Embryonic facial prominence (tissue), 1 donor: ENCODE measurements at regions not wholly inside any gene's neighbourhood (a gene's known extent, or its start where the extent isn't known, plus 50 kb on each side); places are given as distances from the start of the nearest gene placed in this dataset.
"Not testable (repeated sequence)": the region's sequence is repeated elsewhere in the genome, so short reads cannot be mapped to it uniquely, and the experiment has no call there.

Experiments used
- DNase-seq: peaks from one replicate; pipeline ENCODE4 v3.0.0-alpha.2; 2016; ENCODE audit errors: extremely low spot score

DNA sequence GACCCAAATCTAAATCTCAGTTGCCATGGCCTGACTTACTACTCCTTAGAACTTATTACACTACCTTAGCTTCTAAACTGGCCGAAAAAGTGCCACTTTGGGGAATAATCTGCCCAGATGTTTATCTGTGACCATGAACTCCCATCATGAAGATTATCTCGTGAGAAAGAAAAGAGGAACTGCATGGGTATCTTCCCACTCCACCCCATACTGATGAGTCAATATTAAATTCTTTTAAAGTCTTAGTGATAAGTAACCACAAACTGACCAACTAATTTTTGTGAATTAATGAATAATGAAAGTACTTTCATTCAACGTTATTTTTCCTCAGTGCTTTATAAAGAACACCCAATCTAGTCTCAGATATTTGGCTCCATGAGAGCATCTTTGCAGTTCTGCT lies 493.5 kb downstream of the EBF1 start:
- no peak for DNase-seq

DNA sequence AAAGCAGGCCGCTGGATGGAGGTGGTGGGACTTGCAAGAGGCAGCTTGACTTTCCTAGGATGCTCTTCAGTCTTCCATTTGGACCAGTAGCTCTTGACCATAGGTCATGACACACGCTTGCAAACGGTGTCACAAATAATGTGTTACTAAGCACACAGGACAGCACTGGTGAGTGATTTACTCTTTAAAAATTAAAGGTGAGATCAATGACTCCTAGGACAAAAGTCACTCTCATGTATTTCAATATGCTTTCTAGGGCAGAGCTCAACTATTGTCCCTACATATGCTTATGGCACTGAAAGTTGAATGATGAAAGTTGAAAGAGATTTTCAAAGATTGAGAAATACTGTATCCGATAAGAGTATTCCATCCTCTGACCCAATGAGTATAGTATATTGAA lies 496.7 kb downstream of the EBF1 start:
- no peak for DNase-seq

DNA sequence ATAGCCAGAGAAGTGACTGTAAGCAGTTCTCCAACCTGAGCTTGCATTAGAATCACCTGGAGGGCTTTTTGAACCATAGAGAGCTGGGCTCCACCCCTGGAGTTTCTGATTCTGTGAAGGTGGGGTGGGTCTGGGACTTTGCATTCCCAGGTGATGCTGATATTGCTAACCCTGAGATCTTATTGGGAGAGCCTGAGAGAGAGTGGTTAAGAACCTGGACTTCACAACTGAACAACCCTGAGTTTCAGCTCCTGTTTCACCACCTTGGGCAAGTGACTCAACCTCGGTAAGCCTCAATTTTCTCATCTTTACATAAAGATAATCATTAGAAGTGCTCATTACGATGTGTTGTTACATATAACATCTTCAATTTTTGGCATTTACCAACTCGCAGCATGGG lies 498.6 kb downstream of the EBF1 start:
- no peak for DNase-seq

DNA sequence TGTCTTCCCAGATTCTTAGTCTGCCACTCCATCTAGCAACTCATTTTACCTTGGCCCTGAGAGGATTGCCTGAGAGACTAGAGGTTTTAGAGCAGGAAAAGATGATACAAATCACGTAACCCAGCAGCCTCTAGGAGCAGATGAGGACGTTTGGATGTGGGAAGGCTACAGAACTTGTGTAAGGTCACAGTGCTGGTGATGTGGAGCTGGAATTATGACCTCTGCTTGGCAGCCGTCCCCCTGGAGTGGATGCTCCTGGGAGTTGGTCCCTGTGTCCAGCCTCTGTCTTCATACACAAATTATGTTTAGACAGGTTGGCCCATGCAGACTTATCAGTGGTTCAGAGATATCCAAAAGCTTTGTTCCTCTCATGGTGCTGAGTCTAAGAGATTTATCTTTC lies 499.0 kb downstream of the EBF1 start:
- DNase-seq, result no peak

DNA sequence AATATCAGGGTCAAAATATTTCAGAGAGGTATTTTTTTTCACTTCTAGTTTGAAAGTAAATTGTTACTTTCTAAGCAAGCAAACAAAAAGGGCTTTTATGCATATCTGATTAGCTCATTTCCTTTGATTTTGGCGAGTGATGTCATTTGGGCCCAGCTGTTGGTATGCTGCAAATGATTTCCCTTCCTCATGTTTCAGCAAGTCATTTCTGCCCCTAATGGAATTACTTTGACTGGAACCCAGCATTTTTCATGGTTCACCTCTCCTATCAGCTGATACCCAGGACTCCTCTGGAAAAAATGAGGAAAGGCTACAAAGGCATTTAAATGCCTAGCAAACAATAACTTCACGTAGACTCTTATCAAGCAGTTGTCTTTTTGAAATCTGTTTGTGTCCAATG lies 500.6 kb downstream of the EBF1 start:
- DNase-seq, result no peak

DNA sequence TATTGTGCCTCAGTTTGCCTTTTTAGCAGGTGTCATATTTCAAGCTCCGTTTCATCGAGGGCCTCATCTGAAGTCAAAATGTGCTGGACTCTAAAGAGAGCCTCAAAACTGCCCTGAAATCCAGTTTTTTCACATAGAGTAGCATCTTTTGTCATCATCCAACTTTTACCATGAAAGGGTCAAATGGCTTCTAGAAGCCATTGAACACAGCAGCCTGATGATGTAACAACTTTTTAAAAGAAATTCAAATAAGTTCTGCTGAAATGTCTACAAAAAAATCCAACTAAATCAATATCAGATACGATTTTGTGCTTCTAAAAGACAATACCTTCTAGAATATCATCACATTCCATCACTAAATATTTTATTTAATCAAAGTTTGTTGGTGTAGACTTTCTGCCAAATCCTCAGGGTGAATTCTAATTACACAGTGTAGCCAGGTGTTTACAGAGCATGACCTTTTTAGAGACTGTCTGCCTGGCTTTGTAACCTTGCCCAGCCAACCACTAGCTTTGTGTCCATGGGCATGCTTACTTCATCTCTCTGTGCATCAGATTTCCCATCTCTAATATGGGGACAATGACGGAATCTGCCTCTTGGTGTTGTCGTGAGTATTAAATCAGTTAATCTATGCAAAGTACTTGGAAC lies 505.0 kb downstream of the EBF1 start:
- no peak for DNase-seq

DNA sequence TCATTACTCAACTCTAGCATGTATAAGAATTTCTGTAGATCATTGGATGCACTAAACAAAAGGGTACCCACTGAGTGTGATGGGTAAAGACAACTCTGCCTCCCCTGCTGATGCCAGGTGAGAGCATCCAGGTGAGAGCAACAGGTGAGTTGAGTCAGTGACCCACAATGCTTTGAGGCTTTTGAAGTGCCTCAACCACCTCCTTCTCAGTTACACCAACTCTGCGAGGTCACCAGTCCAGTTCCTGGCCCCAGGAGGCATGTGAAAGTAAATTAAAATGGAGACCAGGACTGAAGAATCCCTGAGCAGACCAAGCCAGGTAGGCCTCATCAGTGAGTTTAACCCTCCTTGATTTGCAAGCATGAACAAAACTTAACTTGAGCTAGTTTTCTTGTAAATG lies 505.8 kb downstream of the EBF1 start:
- no peak for DNase-seq

DNA sequence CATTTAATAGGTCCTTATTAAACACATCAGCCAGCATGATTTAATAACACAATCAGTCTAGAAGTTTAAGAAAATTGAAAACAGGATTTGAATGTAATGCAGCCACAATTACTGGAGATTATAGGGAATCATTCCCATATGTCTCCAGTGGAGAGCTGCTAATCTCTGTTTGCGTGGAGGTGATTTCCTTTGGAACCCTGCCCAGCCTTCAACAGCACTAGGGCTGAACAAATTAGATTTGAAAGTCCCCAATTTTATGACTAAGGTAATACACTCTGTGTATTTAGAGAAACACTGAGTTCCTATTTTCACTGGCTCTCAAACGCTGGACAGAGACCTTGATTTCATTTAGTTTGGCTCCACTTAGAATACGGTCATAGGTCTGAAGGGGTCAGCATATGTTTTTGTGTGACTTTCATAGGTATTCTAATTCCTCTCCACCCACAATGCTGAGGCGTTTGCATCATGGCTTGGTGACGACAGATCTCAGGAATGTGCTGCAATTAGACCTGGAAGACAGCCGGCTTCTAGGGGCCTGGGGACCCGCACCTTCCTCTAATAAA lies 508.3 kb downstream of the EBF1 start:
- peak; percentile 55 for DNase-seq

DNA sequence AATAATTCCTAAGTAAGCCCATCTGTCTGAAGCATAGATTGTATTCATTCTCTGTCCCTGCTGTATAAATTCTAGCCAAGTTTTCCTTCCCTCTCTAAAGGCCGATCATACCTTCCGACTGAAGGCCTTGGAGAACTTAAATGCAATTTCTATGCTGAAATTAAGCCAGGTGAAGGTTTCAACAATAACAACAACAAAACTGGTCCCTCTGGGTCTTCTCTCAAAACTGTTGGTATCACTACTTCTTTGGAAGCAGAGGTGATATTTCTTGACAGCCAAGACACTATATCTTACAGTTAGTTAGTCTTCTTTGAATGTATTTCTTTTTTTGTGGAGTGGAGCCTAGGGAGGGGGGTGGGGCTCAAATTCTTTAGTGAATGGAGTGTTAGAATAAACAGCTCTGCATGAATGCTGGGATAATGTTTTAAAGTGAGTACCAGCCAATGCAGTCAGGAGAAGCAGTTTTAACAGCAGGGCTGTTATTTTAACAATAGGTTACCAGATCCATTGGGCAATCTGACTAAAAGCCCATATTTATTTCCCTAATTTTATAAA lies 508.9 kb downstream of the EBF1 start:
- no peak for DNase-seq

DNA sequence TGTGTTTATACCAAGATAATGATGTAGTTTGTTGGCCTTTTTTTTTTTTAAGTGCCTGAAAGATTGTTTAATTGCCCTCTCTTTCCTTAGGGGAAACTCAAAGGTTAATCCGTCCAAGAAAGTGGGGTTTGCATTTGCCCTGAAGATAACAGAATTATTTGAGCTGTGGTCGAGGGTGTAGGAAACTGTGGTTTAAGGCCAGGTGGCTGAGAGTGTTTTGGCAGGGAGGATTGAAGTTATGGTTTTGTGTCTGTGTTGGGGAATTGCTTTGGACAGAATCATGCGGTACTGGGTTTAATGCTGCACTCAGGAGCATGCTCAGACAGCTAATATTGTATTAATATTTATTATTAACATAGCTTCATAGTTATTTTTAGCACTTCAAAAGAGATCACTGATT lies 509.8 kb downstream of the EBF1 start:
- DNase-seq, result no peak

DNA sequence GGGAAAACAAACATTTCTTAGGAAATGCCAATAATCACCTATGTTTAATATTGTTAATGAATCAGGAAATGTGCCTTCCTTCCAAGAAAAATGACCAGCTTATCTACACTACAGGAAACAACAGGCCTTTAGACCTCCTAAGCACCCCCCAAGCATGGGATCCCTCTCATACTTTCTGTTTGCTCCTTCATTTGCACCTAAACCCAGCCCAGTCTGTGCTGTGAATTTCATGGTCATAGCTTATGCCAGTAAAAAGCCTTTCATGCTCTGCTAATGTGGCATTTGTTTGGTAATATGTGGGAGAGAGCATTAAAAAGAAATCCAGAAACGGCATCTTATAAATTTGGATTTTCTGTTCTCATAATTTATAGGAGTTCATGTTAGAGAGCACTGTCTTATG lies 511.1 kb downstream of the EBF1 start:
- DNase-seq, result no peak

DNA sequence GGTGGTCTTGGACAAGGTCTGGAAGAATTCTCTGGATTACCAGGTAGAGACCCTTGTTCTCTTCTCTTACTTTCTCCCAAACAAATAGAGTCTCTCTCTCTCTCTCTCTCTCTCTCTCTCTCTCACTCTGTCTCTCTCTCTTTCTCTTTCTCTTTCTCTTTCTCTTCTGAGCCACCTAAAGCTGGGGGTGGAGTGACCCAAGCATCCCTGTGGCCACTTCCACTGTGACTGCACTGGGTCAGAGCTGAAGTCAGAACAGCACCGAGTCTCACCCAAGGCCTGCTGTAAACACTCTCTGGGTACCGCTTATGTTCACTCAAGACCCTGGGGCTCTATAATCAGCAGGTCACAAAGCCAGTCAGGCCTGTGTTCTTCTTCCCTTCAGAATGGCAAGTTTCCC lies 513.7 kb downstream of the EBF1 start:
- DNase-seq, result no peak

DNA sequence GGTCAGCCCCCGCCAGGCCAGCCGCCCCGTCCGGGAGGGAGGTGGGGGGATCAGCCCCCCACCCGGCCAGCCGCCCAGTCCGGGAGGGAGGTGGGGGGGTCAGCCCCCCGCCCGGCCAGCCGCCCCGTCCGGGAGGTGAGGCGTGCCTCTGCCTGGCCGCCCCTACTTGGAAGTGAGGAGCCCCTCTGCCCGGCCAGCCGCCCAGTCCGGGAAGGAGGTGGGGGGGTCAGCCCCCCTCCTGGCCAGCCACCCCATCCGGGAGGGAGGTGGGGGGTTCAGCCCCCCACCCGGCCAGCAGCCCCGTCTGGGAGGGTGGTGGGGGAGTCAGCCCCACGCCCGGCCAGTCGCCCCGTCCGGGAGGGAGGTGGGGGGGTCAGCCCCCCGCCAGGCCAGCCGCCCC lies 517.0 kb downstream of the EBF1 start:
- not testable (repeated sequence) for DNase-seq

DNA sequence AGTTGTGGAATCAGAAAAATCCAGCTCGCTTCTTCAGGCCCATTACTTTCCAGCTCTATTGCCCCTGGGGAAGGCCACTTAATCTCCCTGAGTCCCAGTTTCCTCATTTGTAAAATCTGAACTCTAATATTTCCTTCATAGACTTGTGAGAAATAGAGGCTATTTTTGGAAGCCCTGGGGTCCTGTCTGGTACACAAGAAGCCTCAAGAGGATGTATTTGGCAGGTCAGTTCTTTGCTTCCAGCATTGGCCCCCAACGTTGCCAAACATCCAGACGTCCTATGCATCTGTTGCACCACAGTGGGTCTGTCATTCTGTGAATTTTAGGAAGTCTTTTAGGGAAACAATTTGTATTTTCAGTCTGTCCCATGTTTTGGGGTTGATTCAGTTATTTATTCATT lies 525.9 kb downstream of the EBF1 start:
- DNase-seq, result no peak

DNA sequence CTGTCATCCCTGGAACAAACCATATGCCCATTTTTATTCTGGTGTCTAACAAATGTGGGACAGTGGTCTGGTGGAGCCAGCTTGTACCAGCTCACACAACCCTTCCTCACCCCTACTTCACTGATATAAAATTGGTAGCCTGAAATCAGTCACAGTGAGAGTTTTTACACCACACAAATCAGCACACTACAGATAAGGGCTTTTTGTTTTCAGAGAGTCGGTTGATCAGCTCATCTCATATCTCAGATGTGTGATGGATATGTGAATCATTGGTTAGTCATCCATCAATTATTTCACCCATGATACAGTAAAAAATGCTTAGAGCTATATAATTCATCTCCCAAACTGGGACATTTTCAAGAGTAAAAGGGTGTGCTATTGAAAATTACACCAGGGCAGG lies 529.2 kb downstream of the EBF1 start:
- DNase-seq, result no peak

DNA sequence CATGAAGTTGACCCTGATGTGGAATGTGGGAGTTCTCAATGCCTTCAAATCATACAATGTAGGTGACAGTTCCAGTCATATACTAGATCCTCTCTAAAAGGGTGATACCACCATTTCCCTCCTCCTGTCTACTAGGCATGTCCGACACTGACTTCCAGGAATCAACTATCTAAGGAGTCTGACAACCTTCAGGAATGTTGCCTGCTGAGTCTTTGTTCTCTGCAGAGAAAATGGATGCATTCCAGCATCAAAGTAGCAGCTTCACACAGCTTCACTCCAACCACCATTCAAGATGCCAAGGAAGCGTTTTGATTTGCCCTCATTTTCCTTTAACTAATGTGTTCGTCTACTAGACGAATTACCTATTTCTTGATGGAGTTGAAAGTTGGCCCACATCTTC lies 530.2 kb downstream of the EBF1 start:
- DNase-seq, result no peak

DNA sequence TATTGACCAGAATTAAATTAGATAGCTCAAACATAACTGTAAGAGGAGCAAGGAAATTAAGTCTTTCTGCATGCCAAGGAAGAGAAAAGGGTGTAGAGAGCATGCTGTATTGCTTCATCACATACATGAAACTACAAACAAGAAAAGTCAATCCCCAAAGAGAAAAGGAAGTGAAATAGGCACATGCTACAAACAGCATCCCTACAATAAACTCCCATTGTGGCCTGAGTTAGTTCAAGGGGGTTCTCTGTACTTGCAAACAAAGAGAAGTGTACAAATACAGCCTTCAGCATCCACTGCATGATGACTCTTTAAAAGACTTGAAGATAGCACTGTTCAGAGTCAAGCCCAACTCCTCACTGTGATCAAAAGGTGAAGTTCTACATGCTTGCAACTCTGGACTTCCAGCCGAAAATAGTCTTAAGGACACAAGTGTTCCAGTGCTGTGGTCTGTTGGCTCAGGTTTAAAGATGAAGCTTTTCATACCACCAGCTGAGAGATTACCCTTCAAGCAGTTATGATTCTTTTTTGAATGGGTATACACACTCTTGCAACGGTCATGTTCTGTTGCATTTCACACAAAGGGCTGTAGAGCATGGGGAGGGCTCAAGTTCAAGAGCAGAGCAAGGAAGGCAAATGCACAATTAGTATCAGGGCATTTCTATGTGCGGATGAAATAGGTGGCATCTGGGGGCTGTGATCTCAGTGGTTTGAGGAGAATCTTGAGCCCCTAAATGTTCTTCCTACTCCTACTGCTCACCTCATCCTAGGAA lies 534.5 kb downstream of the EBF1 start:
- DNase-seq, result no peak

DNA sequence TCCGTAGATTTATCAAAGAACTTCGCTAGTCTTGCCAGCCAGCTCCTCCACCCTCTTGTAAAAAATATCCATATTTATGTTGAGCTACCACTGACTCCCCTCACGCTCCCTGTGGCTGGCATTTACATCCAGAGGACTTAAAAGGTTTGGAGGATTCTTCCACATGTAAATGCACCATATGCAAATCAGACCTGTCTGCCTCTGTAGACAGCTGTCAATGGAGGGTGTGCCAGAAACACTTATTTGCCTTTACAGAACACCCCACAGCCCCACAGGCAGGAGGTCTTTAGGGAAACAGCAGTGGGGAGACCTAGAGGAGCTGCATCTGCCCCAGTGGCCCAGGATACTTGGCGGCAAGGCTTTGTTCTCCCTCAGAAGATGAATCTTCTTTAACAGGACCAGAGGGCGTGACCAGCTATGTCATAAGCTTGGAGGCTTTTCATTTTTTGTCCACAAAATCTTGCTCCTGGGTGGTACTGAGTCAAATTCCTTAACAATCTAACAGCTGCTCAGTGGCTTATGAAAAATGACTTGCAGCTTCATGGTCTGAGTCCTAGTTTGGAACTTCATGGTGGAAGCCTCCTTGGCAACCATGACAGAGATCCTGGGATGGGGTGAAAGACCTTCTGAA lies 535.8 kb downstream of the EBF1 start:
- no peak for DNase-seq

DNA sequence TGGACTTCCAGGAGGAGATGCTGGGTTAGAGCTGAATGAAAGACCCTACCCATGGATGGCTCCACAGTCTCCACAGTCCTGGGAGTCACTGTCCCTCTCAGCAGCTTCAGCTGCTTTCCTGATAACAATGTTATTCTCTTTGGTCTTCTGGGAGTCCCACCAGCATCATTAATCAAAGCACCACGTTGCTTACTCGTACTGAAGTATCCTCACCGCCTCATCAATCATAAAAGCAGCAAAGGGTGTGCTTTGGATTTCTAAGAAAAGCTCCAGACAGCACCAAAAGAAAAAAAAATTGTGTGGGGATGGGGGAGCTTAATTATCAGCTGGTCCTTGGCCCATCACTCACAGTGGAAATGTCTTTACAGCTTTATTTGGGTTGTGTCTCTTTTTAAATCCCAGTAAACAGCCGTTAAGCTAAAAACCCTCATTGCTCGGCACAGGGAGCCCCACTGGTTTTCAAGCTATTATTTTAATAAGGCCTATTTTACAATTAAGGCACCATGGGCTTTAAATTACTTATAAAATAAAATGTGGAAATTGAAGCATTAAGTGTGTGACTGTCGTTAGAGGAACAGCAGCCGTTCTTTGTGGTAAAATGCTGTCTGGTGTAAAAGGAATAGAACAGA lies 538.0 kb downstream of the EBF1 start:
- DNase-seq, result no peak

DNA sequence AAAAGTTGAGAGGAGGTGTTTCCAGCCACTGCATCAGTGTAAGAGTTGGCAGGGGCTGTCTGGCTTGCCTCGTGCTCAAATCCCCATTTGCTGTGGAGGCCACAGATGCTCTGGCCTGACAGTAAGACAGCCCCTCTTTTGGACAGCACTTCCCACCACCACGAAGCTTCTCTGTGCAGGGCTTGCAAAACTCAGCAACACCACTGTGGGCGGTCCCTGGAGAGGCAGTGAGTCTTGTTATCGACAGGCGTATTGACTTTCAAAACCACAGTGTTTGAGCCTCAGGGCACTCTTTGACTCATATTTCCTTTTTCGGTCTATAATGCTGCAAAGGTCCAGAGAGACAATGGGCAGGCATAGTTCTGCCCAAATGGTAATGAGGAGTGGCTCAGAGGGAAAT lies 539.5 kb downstream of the EBF1 start:
- DNase-seq, result no peak

DNA sequence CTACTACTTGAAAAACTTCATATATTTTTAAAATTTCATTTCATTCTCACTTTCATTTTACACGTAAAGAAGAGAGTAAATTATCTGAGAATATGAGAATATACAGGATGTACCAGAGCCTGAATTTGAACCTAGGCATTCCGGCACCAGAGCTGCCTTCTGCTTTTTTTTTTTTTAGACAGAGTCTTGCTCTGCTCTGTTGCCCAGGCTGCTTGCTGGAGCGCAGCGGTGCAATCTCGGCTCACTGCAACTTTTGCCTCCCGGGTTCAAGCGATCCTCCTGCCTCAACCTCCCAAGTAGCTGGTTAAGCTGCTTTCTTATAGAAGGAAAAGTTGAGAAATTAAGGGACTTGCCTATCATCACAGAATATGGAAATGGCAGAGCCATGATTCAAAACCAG lies 540.1 kb downstream of the EBF1 start:
- DNase-seq, result no peak

DNA sequence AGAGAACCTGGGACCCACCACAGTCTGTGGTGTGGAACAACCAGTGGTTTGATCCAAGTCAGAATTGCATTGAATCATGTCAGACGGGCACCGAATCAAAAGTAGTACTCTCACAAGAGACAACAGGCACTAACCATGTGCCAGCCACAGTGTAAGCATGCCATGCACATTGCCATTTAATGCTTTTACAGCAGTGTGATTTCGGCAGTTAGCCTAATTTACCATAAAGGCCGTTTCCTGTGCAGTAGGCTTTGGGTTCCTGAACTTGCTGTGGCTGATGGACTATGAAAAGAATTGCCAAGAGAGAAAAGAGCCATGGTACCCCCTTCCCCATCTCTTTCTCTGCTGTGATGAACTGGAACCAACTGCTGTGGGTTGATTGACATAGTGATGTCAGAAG lies 540.6 kb downstream of the EBF1 start:
- DNase-seq, result no peak
